ENCODE measurements at regions not wholly inside any gene's neighbourhood (a gene's known extent, or its start where the extent isn't known, plus 50 kb on each side); places are given as distances from the start of the nearest gene placed in this dataset.
"Not testable (repeated sequence)": the region's sequence is repeated elsewhere in the genome, so short reads cannot be mapped to it uniquely, and the experiment has no call there.

GRCh38 chr14:84991021-84991420 lies 538.9 kb upstream of the FLRT2 start:
- H3K4me3 ChIP-seq (ENCODE audit: control insufficient read depth, low read depth, low read length): no peak overlapping the region
- no peak for TF ChIP-seq CTCF (IDR thresholded peaks at IDR 0.05; ENCODE audit: control insufficient read depth, insufficient read depth, low read depth, low read length, missing control alignments)
- no peak for DNase-seq (ENCODE audit: low read depth)

GRCh38 chr14:84998216-84998615 lies 531.7 kb upstream of the FLRT2 start:
- no peak for DNase-seq (ENCODE audit: low read depth)
- no peak overlapping the region for H3K4me3 ChIP-seq (ENCODE audit: control insufficient read depth, low read depth, low read length)
- no peak for TF ChIP-seq CTCF (IDR thresholded peaks at IDR 0.05; ENCODE audit: control insufficient read depth, insufficient read depth, low read depth, low read length, missing control alignments)

- TF ChIP-seq CTCF (IDR thresholded peaks at IDR 0.05; ENCODE audit: control insufficient read depth, insufficient read depth, low read depth, low read length, missing control alignments): no peak
- DNase-seq (ENCODE audit: low read depth): no peak
- H3K4me3 ChIP-seq (ENCODE audit: control insufficient read depth, low read depth, low read length): no peak overlapping the region
Observed at GRCh38 chr14:85002846-85003245, 527.1 kb upstream of the FLRT2 start.

- no peak overlapping the region for H3K4me3 ChIP-seq (ENCODE audit: control insufficient read depth, low read depth, low read length)
- no peak for DNase-seq (ENCODE audit: low read depth)
- TF ChIP-seq CTCF (IDR thresholded peaks at IDR 0.05; ENCODE audit: control insufficient read depth, insufficient read depth, low read depth, low read length, missing control alignments): no peak
Observed at GRCh38 chr14:85003805-85004204, 526.1 kb upstream of the FLRT2 start.

- DNase-seq (ENCODE audit: low read depth): no peak
- TF ChIP-seq CTCF (IDR thresholded peaks at IDR 0.05; ENCODE audit: control insufficient read depth, insufficient read depth, low read depth, low read length, missing control alignments): no peak
- H3K4me3 ChIP-seq (ENCODE audit: control insufficient read depth, low read depth, low read length): no peak overlapping the region
Observed at GRCh38 chr14:85009506-85009905, 520.4 kb upstream of the FLRT2 start.

GRCh38 chr14:85010186-85010585 lies 519.8 kb upstream of the FLRT2 start:
- no peak for DNase-seq (ENCODE audit: low read depth)
- H3K4me3 ChIP-seq (ENCODE audit: control insufficient read depth, low read depth, low read length): no peak overlapping the region
- no peak for TF ChIP-seq CTCF (IDR thresholded peaks at IDR 0.05; ENCODE audit: control insufficient read depth, insufficient read depth, low read depth, low read length, missing control alignments)

- no peak overlapping the region for H3K4me3 ChIP-seq (ENCODE audit: control insufficient read depth, low read depth, low read length)
- DNase-seq (ENCODE audit: low read depth): no peak
- no peak for TF ChIP-seq CTCF (IDR thresholded peaks at IDR 0.05; ENCODE audit: control insufficient read depth, insufficient read depth, low read depth, low read length, missing control alignments)
Observed at GRCh38 chr14:85016496-85016895, 513.4 kb upstream of the FLRT2 start.

- not testable (repeated sequence) for DNase-seq (ENCODE audit: low read depth); H3K4me3 ChIP-seq (ENCODE audit: control insufficient read depth, low read depth, low read length)
Observed at GRCh38 chr14:85023866-85024265, 506.1 kb upstream of the FLRT2 start.
